Fibroblast of pulmonary artery (primary cell): ENCODE measurements at regions not wholly inside any gene's neighbourhood (a gene's known extent, or its start where the extent isn't known, plus 50 kb on each side); places are given as distances from the start of the nearest gene placed in this dataset.

Experiments
- DNase-seq: peaks from one replicate; pipeline ENCODE4 v3.0.0-alpha.2; 2010; ENCODE audit warnings: low read depth
- H3K4me3 ChIP-seq: replicated peaks from 2 replicates; pipeline ENCODE4 v1.5.1; 2011; ENCODE audit warnings: low read depth, mild to moderate bottlenecking, control low read depth, low read length, moderate library complexity
- TF ChIP-seq, protein P1 (sequence below): IDR thresholded peaks from 2 replicates; pipeline ENCODE4 v1.5.1; 2011; ENCODE audit warnings: mild to moderate bottlenecking, control low read depth, low read length, inconsistent platforms; ENCODE audit errors: missing control alignments

DNA sequence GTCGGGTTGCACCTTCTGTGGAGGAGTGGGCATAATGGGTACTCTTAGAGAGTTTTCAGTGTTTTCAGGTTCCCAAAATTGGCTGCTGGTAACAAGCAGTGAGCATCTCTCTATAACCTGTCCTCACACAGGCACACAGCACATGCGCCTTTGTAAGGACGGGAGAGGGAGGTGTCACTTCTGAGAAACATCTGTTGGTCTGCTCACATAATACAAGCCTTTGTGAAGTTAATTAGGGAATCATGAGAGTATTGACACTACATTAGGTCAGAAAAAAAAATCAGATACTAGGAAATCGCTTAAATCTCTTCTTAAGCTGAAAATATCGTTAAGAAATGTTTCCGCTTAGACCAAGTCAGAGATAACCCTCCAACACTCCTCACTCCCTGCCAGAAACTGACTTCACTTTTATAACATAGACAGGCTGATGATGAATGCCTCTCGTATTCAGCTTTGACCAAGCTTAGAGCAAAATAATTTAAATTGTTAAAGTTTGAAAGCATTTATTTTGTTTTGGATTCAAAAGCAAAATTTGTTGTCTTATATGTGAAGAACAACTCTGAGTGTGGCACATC is 769.7 kb downstream of the TNS3 start:
- H3K4me3 ChIP-seq = no peak overlapping the region
- TF ChIP-seq, protein P1, sequence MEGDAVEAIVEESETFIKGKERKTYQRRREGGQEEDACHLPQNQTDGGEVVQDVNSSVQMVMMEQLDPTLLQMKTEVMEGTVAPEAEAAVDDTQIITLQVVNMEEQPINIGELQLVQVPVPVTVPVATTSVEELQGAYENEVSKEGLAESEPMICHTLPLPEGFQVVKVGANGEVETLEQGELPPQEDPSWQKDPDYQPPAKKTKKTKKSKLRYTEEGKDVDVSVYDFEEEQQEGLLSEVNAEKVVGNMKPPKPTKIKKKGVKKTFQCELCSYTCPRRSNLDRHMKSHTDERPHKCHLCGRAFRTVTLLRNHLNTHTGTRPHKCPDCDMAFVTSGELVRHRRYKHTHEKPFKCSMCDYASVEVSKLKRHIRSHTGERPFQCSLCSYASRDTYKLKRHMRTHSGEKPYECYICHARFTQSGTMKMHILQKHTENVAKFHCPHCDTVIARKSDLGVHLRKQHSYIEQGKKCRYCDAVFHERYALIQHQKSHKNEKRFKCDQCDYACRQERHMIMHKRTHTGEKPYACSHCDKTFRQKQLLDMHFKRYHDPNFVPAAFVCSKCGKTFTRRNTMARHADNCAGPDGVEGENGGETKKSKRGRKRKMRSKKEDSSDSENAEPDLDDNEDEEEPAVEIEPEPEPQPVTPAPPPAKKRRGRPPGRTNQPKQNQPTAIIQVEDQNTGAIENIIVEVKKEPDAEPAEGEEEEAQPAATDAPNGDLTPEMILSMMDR = no peak

DNA sequence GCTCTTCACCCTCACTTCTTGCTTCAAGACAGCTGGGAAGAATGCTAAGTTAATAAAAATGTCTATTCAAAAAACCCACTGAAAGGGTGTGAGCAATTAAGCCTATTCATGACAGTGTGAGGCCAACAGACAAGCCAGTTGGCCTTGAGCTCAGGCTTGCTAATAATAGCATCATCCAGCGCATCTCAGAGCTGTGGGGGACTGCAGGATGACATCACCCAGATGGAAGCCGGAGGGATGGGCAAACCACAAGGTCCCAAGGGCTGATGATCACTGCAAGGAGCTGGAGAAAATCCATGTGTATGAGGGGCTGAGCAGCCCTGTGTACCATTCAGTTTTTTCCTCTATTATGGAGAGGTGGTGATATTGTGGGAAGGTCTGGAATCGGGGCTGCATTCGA is 770.4 kb downstream of the TNS3 start:
- TF ChIP-seq, protein P1 = no peak
- H3K4me3 ChIP-seq = no peak overlapping the region
- DNase-seq = peak; percentile 84

More for the DNA sequence above, 769.7 kb downstream of the TNS3 start:
- peak; percentile 18 for DNase-seq

DNA sequence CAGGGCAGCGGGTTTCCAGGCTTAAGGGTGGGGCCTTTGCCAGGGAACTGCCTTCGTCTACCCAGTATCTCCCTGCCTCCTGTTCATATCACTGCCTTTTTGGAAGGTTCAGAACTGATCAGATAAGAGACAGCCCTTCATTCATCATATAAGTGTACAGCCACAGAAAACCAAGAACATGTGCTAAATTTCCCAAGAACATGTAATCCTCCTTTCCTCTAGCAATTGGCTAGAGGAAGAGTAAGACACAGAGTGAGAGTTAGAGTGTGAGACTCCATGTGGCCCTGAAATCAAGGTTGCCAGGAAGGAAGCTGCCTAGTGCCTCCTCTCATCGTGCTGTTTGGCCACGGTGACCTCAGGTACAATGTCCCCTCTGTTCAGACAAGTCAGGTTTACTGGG is 770.9 kb downstream of the TNS3 start:
- no peak for DNase-seq
- no peak overlapping the region for H3K4me3 ChIP-seq
- TF ChIP-seq, protein P1 = no peak

DNA sequence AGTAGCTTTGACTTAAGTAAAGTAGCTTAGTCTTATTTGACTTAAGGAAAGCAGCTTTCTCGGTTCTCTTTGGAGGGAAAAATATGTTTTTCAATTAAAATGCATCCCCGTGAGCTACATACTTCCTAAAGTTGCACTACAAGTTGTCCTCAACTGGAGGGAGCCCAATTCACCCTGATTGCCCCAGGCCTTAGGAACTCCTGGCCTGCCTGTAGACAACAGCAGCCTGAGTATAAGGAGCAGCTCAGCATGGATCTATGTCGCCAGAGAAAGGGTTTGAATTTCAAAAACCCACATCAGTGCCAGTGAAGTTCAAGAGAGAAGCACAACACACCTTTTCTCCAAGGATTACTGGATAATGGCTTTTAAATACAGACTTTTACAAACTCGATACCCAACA is 772.0 kb downstream of the TNS3 start:
- no peak for DNase-seq
- no peak overlapping the region for H3K4me3 ChIP-seq
- TF ChIP-seq, protein P1 = no peak

GRCh38 chr7:46806856-46807255 is 775.1 kb downstream of the TNS3 start:
- no peak for DNase-seq
- H3K4me3 ChIP-seq = no peak overlapping the region
- TF ChIP-seq, protein P1 = no peak

DNA sequence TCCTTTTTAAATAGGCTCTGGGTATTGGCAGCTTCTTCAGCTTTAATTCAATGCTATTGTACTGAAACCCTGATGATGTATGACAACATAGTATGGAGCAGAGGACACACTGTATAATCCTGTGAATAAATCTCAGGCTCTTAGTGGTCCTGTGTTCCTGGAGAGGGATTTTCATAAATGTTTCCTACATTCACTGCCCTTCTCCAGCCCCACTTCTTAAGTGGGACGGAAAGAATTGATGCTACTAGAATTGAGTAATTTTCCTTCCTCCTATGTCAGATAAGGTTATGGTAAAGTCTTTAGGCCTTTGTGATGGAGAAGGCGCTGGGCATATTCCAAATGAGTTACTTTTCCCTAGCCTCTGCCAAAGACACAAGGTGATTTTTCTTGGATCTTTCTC is 779.4 kb downstream of the TNS3 start:
- TF ChIP-seq, protein P1 = no peak
- no peak for DNase-seq
- no peak overlapping the region for H3K4me3 ChIP-seq

DNA sequence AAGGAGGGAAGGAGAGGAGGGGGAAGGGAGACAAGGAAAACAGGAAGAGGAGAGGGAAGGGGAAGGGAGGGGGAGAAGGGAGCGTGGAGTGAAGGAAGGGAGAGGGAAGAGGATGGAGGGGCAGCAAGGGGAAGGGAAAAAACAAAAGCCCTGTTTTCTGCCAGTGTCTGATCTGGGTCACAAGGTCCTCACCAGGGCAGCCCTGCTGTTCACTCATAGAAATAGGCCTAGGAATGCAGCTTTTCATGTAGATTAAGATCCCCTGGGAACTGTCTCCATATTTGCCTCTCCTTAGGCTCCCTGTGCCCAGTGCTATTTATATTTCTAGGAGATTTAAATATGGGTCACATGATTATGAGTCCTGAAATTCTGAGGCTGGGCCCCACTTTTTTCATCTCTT is 790.7 kb downstream of the TNS3 start:
- peak; percentile 55 for DNase-seq
- no peak overlapping the region for H3K4me3 ChIP-seq
- TF ChIP-seq, protein P1 = no peak
